ENCODE measurements at regions not wholly inside any gene's neighbourhood (a gene's known extent, or its start where the extent isn't known, plus 50 kb on each side); places are given as distances from the start of the nearest gene placed in this dataset.

GRCh38 chrX:43225626-43226328, 430.3 kb upstream of the MAOA start:
- Histone ChIP-seq H3K36me3 (ENCODE audit: control insufficient read depth, insufficient read depth, low read length) (no peaks in the 10 kb centered on the region), H3K4me1 (peaks cover 17% of the 10 kb centered on the region), H3K9me3 (peaks cover 19% of the 10 kb centered on the region), H3K27me3 (replicated peaks; ENCODE audit: control insufficient read depth, insufficient read depth, low read length) (no peaks in the 10 kb centered on the region), H3K4me3 (ENCODE audit: low read depth, low read length) (no peak overlapping the region)
- TF ChIP-seq, protein P1, sequence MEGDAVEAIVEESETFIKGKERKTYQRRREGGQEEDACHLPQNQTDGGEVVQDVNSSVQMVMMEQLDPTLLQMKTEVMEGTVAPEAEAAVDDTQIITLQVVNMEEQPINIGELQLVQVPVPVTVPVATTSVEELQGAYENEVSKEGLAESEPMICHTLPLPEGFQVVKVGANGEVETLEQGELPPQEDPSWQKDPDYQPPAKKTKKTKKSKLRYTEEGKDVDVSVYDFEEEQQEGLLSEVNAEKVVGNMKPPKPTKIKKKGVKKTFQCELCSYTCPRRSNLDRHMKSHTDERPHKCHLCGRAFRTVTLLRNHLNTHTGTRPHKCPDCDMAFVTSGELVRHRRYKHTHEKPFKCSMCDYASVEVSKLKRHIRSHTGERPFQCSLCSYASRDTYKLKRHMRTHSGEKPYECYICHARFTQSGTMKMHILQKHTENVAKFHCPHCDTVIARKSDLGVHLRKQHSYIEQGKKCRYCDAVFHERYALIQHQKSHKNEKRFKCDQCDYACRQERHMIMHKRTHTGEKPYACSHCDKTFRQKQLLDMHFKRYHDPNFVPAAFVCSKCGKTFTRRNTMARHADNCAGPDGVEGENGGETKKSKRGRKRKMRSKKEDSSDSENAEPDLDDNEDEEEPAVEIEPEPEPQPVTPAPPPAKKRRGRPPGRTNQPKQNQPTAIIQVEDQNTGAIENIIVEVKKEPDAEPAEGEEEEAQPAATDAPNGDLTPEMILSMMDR (IDR thresholded peaks at IDR 0.05; ENCODE audit: insufficient read depth in 1 of 2, low read depth in 1 of 2, low read length in 1 of 2, severe bottlenecking in 1 of 2, unreplicated experiment in 1 of 2): no peak
- Mint-ChIP-seq H3K4me1 (ENCODE audit: low read depth, unreplicated experiment) (no peaks in the 10 kb centered on the region), H3K27ac (ENCODE audit: unreplicated experiment) (no peak overlapping the region), H3K36me3 (ENCODE audit: insufficient read depth, unreplicated experiment) (no peaks in the 10 kb centered on the region), H3K9me3 (ENCODE audit: unreplicated experiment) (peaks cover 2% of the 10 kb centered on the region), H3K4me3 (ENCODE audit: unreplicated experiment) (no peak overlapping the region), H3K27me3 (ENCODE audit: insufficient read depth, unreplicated experiment) (no peaks in the 10 kb centered on the region)
- ChIA-PET POLR2A (no interaction called here), CTCF (no interaction called here)
- intact Hi-C loops (cut with micrococcal nuclease; ENCODE audit: unreplicated experiment): no loop called here
- DNase-seq: peak in 1 of 2 experiments; percentile 54
- BruUV-seq (replicated peaks): no TSS peak

- Histone ChIP-seq H3K27me3 (replicated peaks; ENCODE audit: control insufficient read depth, insufficient read depth, low read length) (no peaks in the 10 kb centered on the region), H3K4me3 (ENCODE audit: low read depth, low read length) (no peak overlapping the region), H3K4me1 (no peaks in the 10 kb centered on the region), H3K9me3 (no peaks in the 10 kb centered on the region), H3K36me3 (ENCODE audit: control insufficient read depth, insufficient read depth, low read length) (no peaks in the 10 kb centered on the region)
- TF ChIP-seq, protein P1 (IDR thresholded peaks at IDR 0.05; ENCODE audit: insufficient read depth in 1 of 2, low read depth in 1 of 2, low read length in 1 of 2, severe bottlenecking in 1 of 2, unreplicated experiment in 1 of 2): no peak
- CTCF ChIA-PET: no interaction called here
- H3K27me3 Mint-ChIP-seq (ENCODE audit: insufficient read depth, unreplicated experiment): no peaks in the 10 kb centered on the region
- H3K36me3 Mint-ChIP-seq (ENCODE audit: insufficient read depth, unreplicated experiment): no peaks in the 10 kb centered on the region
- H3K4me1 Mint-ChIP-seq (ENCODE audit: low read depth, unreplicated experiment): no peaks in the 10 kb centered on the region
- H3K4me3 Mint-ChIP-seq (ENCODE audit: unreplicated experiment): no peak overlapping the region
- intact Hi-C loops (cut with micrococcal nuclease; ENCODE audit: unreplicated experiment): no loop called here
- no peak for DNase-seq
- no peaks in the 10 kb centered on the region for H3K9me3 Mint-ChIP-seq (ENCODE audit: unreplicated experiment)
- POLR2A ChIA-PET: no interaction called here
- BruUV-seq (replicated peaks): no TSS peak
- H3K27ac Mint-ChIP-seq (ENCODE audit: unreplicated experiment): no peak overlapping the region
Observed at GRCh38 chrX:43238461-43238945, 417.6 kb upstream of the MAOA start.

- H3K27ac Mint-ChIP-seq (ENCODE audit: unreplicated experiment): no peak overlapping the region
- ChIA-PET POLR2A (no interaction called here), CTCF (no interaction called here)
- Histone ChIP-seq H3K4me1 (no peaks in the 10 kb centered on the region), H3K4me3 (ENCODE audit: low read depth, low read length) (no peak overlapping the region), H3K36me3 (ENCODE audit: control insufficient read depth, insufficient read depth, low read length) (no peaks in the 10 kb centered on the region), H3K9me3 (no peaks in the 10 kb centered on the region), H3K27me3 (replicated peaks; ENCODE audit: control insufficient read depth, insufficient read depth, low read length) (no peaks in the 10 kb centered on the region)
- no peaks in the 10 kb centered on the region for H3K4me1 Mint-ChIP-seq (ENCODE audit: low read depth, unreplicated experiment)
- TF ChIP-seq, protein P1 (IDR thresholded peaks at IDR 0.05; ENCODE audit: insufficient read depth in 1 of 2, low read depth in 1 of 2, low read length in 1 of 2, severe bottlenecking in 1 of 2, unreplicated experiment in 1 of 2): no peak
- no TSS peak for BruUV-seq (replicated peaks)
- H3K36me3 Mint-ChIP-seq (ENCODE audit: insufficient read depth, unreplicated experiment): no peaks in the 10 kb centered on the region
- no peak overlapping the region for H3K4me3 Mint-ChIP-seq (ENCODE audit: unreplicated experiment)
- no peaks in the 10 kb centered on the region for H3K27me3 Mint-ChIP-seq (ENCODE audit: insufficient read depth, unreplicated experiment)
- no peak for DNase-seq
- no peaks in the 10 kb centered on the region for H3K9me3 Mint-ChIP-seq (ENCODE audit: unreplicated experiment)
- intact Hi-C loops (cut with micrococcal nuclease; ENCODE audit: unreplicated experiment): no loop called here
Observed at GRCh38 chrX:43239356-43239755, 416.7 kb upstream of the MAOA start.

Measured in Caco-2 (cell line).